ENCODE measurements at regions not wholly inside any gene's neighbourhood (a gene's known extent, or its start where the extent isn't known, plus 50 kb on each side); places are given as distances from the start of the nearest gene placed in this dataset.
"Not testable (repeated sequence)": the region's sequence is repeated elsewhere in the genome, so short reads cannot be mapped to it uniquely, and the experiment has no call there.

DNA sequence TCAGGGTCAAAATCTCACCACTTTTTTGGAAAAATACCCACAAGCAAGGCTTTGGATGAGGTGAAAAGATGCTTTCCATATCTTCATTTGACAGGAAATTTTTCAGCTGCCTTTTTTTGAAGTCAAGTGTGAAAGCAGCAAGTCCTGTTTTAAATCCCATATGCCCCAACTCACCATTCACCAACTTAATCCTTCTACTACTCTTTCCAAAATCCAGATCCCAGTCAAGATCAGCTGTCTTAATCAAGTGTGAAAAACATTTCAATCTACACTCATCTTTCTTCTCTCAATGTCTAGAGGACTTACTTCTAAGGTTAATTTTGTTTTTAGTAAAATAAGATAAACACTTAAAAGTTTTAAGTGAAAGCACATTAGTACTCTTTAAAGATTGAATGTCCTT, 128.4 kb upstream of the CEP126 start:
- no peaks in the 10 kb centered on the region for H3K27me3 ChIP-seq (ENCODE audit: insufficient read depth, low read length)
- no peaks in the 10 kb centered on the region for H3K4me1 ChIP-seq (ENCODE audit: insufficient read depth, low read length)
- H3K9me3 ChIP-seq (ENCODE audit: insufficient read depth, low read depth, low read length): no peaks in the 10 kb centered on the region
- no peaks in the 10 kb centered on the region for H3K36me3 ChIP-seq (ENCODE audit: insufficient read depth, low read depth, low read length)
- H3K27ac ChIP-seq (ENCODE audit: low read length): no peak overlapping the region
- H3K4me3 ChIP-seq (ENCODE audit: low read length): no peak overlapping the region
- no peak overlapping the region for H3K9ac ChIP-seq (ENCODE audit: low read depth, low read length)

- peaks cover 24% of the 10 kb centered on the region for H3K9me3 ChIP-seq (ENCODE audit: insufficient read depth, low read depth, low read length)
- H3K36me3 ChIP-seq (ENCODE audit: insufficient read depth, low read depth, low read length); H3K27me3 ChIP-seq (ENCODE audit: insufficient read depth, low read length); H3K4me3 ChIP-seq (ENCODE audit: low read length); H3K27ac ChIP-seq (ENCODE audit: low read length); H3K4me1 ChIP-seq (ENCODE audit: insufficient read depth, low read length); H3K9ac ChIP-seq (ENCODE audit: low read depth, low read length): not testable (repeated sequence)
Measured at GRCh38 chr11:101779167-101779566, 135.6 kb upstream of the CEP126 start.

DNA sequence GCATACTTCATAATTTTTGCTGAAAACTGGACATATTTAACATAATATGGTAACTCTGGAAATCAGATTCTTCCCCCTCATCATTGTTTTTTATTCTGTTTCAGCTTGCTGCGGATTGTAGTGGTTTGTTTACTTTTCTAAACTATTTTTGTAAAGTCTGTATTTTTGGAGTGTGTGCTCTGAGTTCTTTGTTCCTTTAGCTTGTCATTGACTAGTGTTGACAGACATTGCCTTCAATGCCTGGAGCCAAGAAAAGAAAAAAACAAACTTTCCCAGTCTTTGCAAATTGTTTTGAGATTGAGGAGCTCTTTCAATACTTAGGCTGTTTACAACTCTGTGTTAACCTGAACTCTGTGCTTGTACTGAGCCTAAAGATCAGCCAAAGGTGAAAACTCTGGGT, 137.3 kb upstream of the CEP126 start:
- Histone ChIP-seq H3K4me1 (ENCODE audit: insufficient read depth, low read length) (no peaks in the 10 kb centered on the region), H3K36me3 (ENCODE audit: insufficient read depth, low read depth, low read length) (no peaks in the 10 kb centered on the region), H3K4me3 (ENCODE audit: low read length) (no peak overlapping the region), H3K9me3 (ENCODE audit: insufficient read depth, low read depth, low read length) (peaks cover 24% of the 10 kb centered on the region), H3K9ac (ENCODE audit: low read depth, low read length) (no peak overlapping the region), H3K27me3 (ENCODE audit: insufficient read depth, low read length) (no peaks in the 10 kb centered on the region), H3K27ac (ENCODE audit: low read length) (no peak overlapping the region)

DNA sequence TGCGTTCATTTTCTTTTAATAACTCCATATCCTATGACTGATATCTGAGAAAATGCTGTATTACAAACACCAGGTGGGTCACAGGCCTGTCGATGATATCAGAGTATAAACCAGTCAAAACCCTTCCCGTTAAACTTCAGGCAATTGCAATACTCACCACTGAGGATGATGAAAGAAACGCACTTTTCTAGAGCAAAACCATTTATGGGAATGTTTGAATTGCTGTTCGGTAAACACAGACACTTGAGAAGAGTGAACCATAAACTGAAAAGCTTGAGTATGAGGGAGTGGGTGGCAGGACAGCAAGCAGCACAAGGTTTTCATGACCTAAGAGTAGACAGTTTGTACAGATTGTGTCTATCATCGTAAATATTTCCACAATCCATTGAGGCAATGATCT, 139.8 kb upstream of the CEP126 start:
- H3K27ac ChIP-seq (ENCODE audit: low read length): no peak overlapping the region

GRCh38 chr11:101770648-101771047, 144.2 kb upstream of the CEP126 start:
- Histone ChIP-seq H3K27ac (ENCODE audit: low read length) (no peak overlapping the region), H3K4me3 (ENCODE audit: low read length) (no peak overlapping the region), H3K36me3 (ENCODE audit: insufficient read depth, low read depth, low read length) (no peaks in the 10 kb centered on the region), H3K9ac (ENCODE audit: low read depth, low read length) (no peak overlapping the region), H3K4me1 (ENCODE audit: insufficient read depth, low read length) (no peaks in the 10 kb centered on the region), H3K27me3 (ENCODE audit: insufficient read depth, low read length) (no peaks in the 10 kb centered on the region), H3K9me3 (ENCODE audit: insufficient read depth, low read depth, low read length) (no peaks in the 10 kb centered on the region)

More for the DNA sequence above, 139.8 kb upstream of the CEP126 start:
- Histone ChIP-seq H3K9ac (ENCODE audit: low read depth, low read length) (no peak overlapping the region), H3K4me3 (ENCODE audit: low read length) (no peak overlapping the region), H3K27me3 (ENCODE audit: insufficient read depth, low read length) (no peaks in the 10 kb centered on the region), H3K9me3 (ENCODE audit: insufficient read depth, low read depth, low read length) (peaks cover 24% of the 10 kb centered on the region), H3K36me3 (ENCODE audit: insufficient read depth, low read depth, low read length) (no peaks in the 10 kb centered on the region), H3K4me1 (ENCODE audit: insufficient read depth, low read length) (no peaks in the 10 kb centered on the region)

DNA sequence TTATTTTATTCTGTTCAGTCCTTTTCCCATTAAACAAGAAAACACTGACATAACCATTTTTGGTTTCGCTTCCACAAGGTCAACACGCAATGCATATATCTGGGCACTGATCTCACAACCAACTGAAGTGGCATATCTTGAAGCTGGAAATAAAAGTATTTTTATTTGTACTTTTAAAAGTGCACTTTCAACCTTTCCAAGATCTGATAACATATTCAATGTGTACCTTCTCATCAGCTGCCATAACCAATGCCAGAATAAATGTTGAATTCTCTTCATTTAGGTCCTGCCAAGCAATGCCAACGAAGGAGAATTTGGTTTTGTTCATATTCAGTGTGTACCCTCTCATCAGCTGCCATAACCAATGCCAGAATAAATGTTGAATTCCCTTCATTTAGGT, 148.9 kb upstream of the CEP126 start:
- no peaks in the 10 kb centered on the region; the same call in 1 of the 2 replicates for H3K4me1 ChIP-seq (ENCODE audit: insufficient read depth, low read length)
- no peaks in the 10 kb centered on the region for H3K27me3 ChIP-seq (ENCODE audit: insufficient read depth, low read length)
- H3K27ac ChIP-seq (ENCODE audit: low read length): no peak overlapping the region
- H3K4me3 ChIP-seq (ENCODE audit: low read length): no peak overlapping the region
- no peaks in the 10 kb centered on the region for H3K36me3 ChIP-seq (ENCODE audit: insufficient read depth, low read depth, low read length)
- H3K9ac ChIP-seq (ENCODE audit: low read depth, low read length): no peak overlapping the region
- no peaks in the 10 kb centered on the region for H3K9me3 ChIP-seq (ENCODE audit: insufficient read depth, low read depth, low read length)

- H3K4me1 ChIP-seq (ENCODE audit: insufficient read depth, low read length): no peaks in the 10 kb centered on the region; the same call in 1 of the 2 replicates
- H3K9me3 ChIP-seq (ENCODE audit: insufficient read depth, low read depth, low read length): peaks cover 6% of the 10 kb centered on the region; the same call in 1 of the 2 replicates
- no peak overlapping the region for H3K27ac ChIP-seq (ENCODE audit: low read length)
- no peaks in the 10 kb centered on the region for H3K36me3 ChIP-seq (ENCODE audit: insufficient read depth, low read depth, low read length)
- no peak overlapping the region for H3K4me3 ChIP-seq (ENCODE audit: low read length)
- H3K27me3 ChIP-seq (ENCODE audit: insufficient read depth, low read length): no peaks in the 10 kb centered on the region
- no peak overlapping the region for H3K9ac ChIP-seq (ENCODE audit: low read depth, low read length)
Measured at GRCh38 chr11:101759771-101760450, 154.9 kb upstream of the CEP126 start.

DNA sequence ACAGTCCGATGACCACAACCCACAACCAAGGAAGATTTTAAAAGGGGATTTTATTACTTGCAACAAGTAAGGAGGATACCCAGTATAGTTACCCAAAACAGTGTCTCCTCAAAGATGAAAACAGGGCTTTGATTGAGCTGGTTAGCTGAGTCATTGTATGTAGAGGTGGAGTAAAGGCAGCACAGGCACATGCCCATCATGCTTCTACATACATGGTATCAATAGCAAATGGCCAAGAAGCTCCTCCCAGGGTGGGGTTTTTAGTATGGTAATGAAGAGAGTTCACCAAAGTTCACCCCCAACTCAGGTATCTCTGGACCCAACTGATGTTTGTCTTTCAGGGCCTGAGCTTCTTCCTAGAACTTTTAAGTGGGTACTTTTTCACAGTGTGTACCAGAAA, 157.1 kb upstream of the CEP126 start:
- Histone ChIP-seq H3K4me3 (ENCODE audit: low read length) (no peak overlapping the region), H3K36me3 (ENCODE audit: insufficient read depth, low read depth, low read length) (no peaks in the 10 kb centered on the region), H3K9ac (ENCODE audit: low read depth, low read length) (no peak overlapping the region), H3K4me1 (ENCODE audit: insufficient read depth, low read length) (no peaks in the 10 kb centered on the region; the same call in 1 of the 2 replicates), H3K9me3 (ENCODE audit: insufficient read depth, low read depth, low read length) (peaks cover 6% of the 10 kb centered on the region; the same call in 1 of the 2 replicates), H3K27me3 (ENCODE audit: insufficient read depth, low read length) (no peaks in the 10 kb centered on the region), H3K27ac (ENCODE audit: low read length) (no peak overlapping the region)

DNA sequence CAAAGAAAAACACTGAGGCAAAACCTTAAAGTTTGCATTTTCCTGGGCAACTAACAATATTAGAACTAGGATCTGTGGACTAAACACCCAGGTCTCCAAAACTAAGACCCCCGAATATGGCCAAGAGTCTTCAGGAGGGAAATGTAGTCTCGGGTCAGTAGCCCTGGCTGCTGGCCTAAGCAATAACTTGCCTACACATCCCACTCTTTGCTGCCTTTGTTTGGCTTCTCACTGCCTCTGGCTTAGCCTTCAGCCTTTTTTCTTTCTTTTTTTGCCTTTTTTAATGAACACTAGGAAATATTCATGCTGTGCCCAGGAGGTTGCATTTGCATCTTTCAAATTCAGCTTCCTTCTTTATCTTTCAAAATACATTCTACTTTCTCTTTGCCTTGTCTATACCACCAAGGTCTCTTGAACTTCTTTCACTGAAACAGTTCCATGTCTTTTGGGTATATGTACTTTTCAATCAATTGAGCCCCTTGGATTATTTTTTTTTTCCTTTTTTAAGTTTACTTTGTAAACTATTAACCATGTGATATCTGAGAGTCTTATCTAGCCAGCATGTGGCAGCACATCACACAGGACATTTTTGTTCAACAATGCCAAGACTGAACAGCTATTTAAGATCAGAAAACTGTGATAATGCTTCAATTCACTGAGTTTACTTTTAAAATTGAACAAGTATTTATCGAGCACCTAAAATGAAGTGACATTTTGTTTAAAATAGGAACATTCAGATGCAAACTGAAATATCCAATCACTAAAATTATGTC, 165.0 kb upstream of the TRPC6 start:
- peak overlapping the region; percentile 41 for H3K4me3 ChIP-seq (ENCODE audit: low read length)
- H3K9me3 ChIP-seq (ENCODE audit: insufficient read depth, low read depth, low read length): no peaks in the 10 kb centered on the region
- H3K36me3 ChIP-seq (ENCODE audit: insufficient read depth, low read depth, low read length): no peaks in the 10 kb centered on the region
- peaks cover 17% of the 10 kb centered on the region for H3K4me1 ChIP-seq (ENCODE audit: insufficient read depth, low read length)
- peak overlapping the region; percentile 58; the same call in 1 of the 2 replicates for H3K9ac ChIP-seq (ENCODE audit: low read depth, low read length)
- no peaks in the 10 kb centered on the region for H3K27me3 ChIP-seq (ENCODE audit: insufficient read depth, low read length)
- H3K27ac ChIP-seq (ENCODE audit: low read length): peak overlapping the region; percentile 78

- H3K36me3 ChIP-seq (ENCODE audit: insufficient read depth, low read depth, low read length): no peaks in the 10 kb centered on the region
Measured at GRCh38 chr11:101745756-101746155, 161.9 kb upstream of the TRPC6 start.

DNA sequence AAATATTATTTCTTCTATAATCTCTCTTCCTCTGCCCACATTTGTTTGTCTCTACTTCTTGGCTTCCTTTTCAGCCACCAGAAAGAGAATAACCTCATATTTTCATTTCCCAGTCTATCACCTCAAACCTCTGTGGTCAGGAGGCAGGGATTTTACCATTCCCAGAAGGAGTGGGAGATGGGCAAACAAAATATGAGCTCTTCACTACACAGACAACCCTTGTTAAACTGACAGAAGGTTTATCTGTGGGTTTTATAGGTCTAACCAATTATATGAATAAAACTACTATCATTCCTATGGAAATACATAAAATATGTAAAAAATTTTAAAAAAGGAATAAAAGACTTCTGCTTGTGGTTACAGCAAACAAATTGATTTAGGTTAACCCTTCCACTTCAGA, 160.0 kb upstream of the TRPC6 start:
- Histone ChIP-seq H3K9me3 (ENCODE audit: insufficient read depth, low read depth, low read length) (no peaks in the 10 kb centered on the region), H3K9ac (ENCODE audit: low read depth, low read length) (no peak overlapping the region), H3K4me3 (ENCODE audit: low read length) (no peak overlapping the region), H3K4me1 (ENCODE audit: insufficient read depth, low read length) (peaks cover 9% of the 10 kb centered on the region), H3K27me3 (ENCODE audit: insufficient read depth, low read length) (no peaks in the 10 kb centered on the region), H3K27ac (ENCODE audit: low read length) (no peak overlapping the region), H3K36me3 (ENCODE audit: insufficient read depth, low read depth, low read length) (no peaks in the 10 kb centered on the region)

More at GRCh38 chr11:101745756-101746155, 161.9 kb upstream of the TRPC6 start:
- no peak overlapping the region for H3K27ac ChIP-seq (ENCODE audit: low read length)
- H3K27me3 ChIP-seq (ENCODE audit: insufficient read depth, low read length): no peaks in the 10 kb centered on the region
- H3K4me3 ChIP-seq (ENCODE audit: low read length): no peak overlapping the region
- no peak overlapping the region for H3K9ac ChIP-seq (ENCODE audit: low read depth, low read length)
- no peaks in the 10 kb centered on the region for H3K9me3 ChIP-seq (ENCODE audit: insufficient read depth, low read depth, low read length)
- H3K4me1 ChIP-seq (ENCODE audit: insufficient read depth, low read length): peaks cover 17% of the 10 kb centered on the region
